ENCODE measurements at regions not wholly inside any gene's neighbourhood (a gene's known extent, or its start where the extent isn't known, plus 50 kb on each side); places are given as distances from the start of the nearest gene placed in this dataset.
"Not testable (repeated sequence)": the region's sequence is repeated elsewhere in the genome, so short reads cannot be mapped to it uniquely, and the experiment has no call there.

DNA sequence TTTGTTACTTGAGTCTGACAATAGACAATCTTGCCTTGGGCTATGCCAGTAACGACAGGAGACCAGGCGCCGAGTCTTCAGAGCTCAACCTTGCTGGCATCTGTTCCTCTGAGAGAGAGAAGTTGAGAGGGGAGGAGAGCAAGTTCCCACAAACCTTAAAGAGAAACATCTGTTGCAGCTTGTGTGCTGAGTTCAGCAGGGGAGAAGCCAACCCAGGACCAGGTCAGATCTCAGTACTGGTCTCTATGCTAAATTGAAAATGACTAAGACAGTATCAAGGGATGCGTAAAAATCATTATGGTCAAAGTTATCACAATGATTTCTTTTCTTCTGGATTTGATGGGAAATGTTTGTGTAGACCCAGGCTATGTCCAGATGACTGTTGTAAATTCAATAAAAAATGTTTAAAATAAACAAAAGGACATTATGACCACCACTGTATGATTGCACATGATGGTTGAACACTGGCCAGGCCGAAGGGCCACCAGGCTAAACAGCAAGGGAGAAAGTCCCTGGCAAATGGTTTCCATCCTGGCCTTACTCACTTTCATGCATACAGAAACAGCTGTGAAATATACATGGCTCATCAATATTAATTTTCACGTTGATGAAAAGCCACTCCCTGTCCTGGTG, 100.3 kb upstream of the PMAIP1 start:
- H3K4me1 ChIP-seq (ENCODE audit: control insufficient read depth, insufficient read depth, low read length), result no peaks in the 10 kb centered on the region
- no peaks in the 10 kb centered on the region for H3K36me3 ChIP-seq (ENCODE audit: control insufficient read depth, insufficient read depth, low read length, severe bottlenecking)
- H3K27me3 ChIP-seq (replicated peaks; ENCODE audit: control insufficient read depth, insufficient read depth, low read length), result no peaks in the 10 kb centered on the region
- H3K9me3 ChIP-seq (ENCODE audit: control insufficient read depth, low read length), result no peaks in the 10 kb centered on the region
- no peak overlapping the region for H3K9ac ChIP-seq (ENCODE audit: low read length)
- peak; percentile 74 for DNase-seq (ENCODE audit: low read depth)
- no peak overlapping the region for H3K4me3 ChIP-seq (ENCODE audit: low read length)

DNA sequence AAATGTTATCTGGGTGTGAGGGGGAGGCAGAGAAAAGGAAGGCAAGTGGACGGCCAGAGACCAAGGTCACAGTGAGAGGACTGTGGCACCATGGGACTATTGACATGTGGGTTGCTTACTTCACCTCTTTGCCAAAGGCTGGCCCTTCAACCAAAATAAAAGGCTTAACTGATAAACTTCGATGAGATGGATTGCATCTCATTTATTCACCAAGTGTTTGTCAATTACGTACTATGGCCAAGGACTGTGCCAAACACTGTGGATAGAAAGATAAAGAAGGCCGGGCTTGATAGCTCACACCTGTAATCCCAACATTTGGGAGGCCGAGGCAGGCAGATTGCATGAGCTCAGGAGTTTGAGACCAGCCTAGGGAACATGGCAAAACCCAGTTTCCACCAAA, 98.7 kb upstream of the CCBE1 start:
- Histone ChIP-seq H3K27me3 (replicated peaks; ENCODE audit: control insufficient read depth, insufficient read depth, low read length) (no peaks in the 10 kb centered on the region), H3K4me1 (ENCODE audit: control insufficient read depth, insufficient read depth, low read length) (no peaks in the 10 kb centered on the region), H3K4me3 (ENCODE audit: low read length) (no peak overlapping the region), H3K9ac (ENCODE audit: low read length) (no peak overlapping the region), H3K36me3 (ENCODE audit: control insufficient read depth, insufficient read depth, low read length, severe bottlenecking) (no peaks in the 10 kb centered on the region), H3K9me3 (ENCODE audit: control insufficient read depth, low read length) (no peaks in the 10 kb centered on the region)
- no peak for DNase-seq (ENCODE audit: low read depth)

DNA sequence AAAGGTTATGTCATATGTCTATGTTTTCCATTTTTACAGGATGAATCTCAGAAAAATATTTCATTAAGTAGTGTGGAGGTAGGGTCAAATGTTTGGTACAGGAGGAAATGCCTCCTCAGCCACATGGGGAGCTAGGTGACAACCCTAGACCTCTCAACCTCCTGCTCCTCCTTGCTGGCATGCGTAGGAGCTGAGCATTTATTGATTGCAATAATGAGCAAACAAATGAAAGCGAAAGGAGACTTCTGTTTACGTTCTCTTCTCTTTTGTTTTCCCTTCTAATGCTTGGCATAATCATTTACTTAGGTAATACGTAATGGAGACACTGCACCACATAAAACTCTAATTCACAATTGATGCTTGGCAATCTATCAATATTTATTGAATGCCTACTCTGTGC, 95.1 kb upstream of the CCBE1 start:
- no peaks in the 10 kb centered on the region for H3K27me3 ChIP-seq (replicated peaks; ENCODE audit: control insufficient read depth, insufficient read depth, low read length)
- DNase-seq (ENCODE audit: low read depth), result no peak
- peaks cover 11% of the 10 kb centered on the region for H3K4me1 ChIP-seq (ENCODE audit: control insufficient read depth, insufficient read depth, low read length)
- H3K36me3 ChIP-seq (ENCODE audit: control insufficient read depth, insufficient read depth, low read length, severe bottlenecking), result no peaks in the 10 kb centered on the region
- no peak overlapping the region for H3K4me3 ChIP-seq (ENCODE audit: low read length)
- H3K9me3 ChIP-seq (ENCODE audit: control insufficient read depth, low read length), result no peaks in the 10 kb centered on the region
- H3K9ac ChIP-seq (ENCODE audit: low read length), result no peak overlapping the region

DNA sequence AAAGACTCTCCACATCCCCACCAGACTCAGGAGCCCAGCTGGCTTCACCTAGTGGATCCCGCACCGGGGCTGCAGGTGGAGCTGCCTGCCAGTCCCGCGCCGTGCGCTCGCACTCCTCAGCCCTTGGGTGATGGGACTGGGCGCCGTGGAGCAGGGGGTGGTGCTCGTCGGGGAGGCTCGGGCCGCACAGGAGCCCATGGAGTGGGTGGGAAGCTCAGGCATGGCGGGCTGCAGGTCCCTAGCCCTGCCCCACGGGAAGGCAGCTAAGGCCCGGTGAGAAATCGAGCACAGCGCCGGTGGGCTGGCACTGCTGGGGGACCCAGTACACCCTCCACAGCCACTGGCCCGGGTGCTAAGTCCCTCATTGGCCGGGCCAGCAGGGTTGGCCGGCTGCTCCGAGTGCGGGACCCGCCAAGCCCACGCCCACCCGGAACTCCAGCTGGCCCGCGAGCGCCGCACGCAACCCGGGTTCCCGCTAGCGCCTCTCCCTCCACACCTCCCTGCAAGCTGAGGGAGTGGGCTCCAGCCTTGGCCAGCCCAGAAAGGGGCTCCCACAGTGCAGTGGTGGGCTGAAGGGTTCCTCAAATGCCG, 93.2 kb upstream of the CCBE1 start:
- H3K36me3 ChIP-seq (ENCODE audit: control insufficient read depth, insufficient read depth, low read length, severe bottlenecking); H3K4me3 ChIP-seq (ENCODE audit: low read length); H3K9ac ChIP-seq (ENCODE audit: low read length); H3K27me3 ChIP-seq (replicated peaks; ENCODE audit: control insufficient read depth, insufficient read depth, low read length); DNase-seq (ENCODE audit: low read depth); H3K9me3 ChIP-seq (ENCODE audit: control insufficient read depth, low read length): not testable (repeated sequence)
- H3K4me1 ChIP-seq (ENCODE audit: control insufficient read depth, insufficient read depth, low read length), result peaks cover 11% of the 10 kb centered on the region

DNA sequence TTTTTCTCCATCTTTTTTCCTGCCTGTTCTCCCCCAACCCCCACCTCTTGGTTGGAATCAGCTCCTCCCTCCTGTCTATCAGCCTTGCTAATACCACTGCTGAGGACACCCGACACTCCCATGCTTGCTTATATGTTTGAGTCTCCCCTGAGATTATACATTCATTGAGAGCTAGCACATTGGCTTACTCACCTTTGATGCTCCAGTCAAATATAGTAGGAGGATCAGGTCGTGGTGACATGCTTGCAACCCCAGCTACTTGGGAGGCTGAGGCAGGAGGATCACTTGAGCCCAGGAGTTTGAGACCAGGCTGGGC, 91.5 kb upstream of the CCBE1 start:
- DNase-seq (ENCODE audit: low read depth), result no peak
- Histone ChIP-seq H3K9me3 (ENCODE audit: control insufficient read depth, low read length) (no peaks in the 10 kb centered on the region), H3K4me1 (ENCODE audit: control insufficient read depth, insufficient read depth, low read length) (peaks cover 11% of the 10 kb centered on the region), H3K36me3 (ENCODE audit: control insufficient read depth, insufficient read depth, low read length, severe bottlenecking) (no peaks in the 10 kb centered on the region), H3K27me3 (replicated peaks; ENCODE audit: control insufficient read depth, insufficient read depth, low read length) (no peaks in the 10 kb centered on the region), H3K4me3 (ENCODE audit: low read length) (no peak overlapping the region), H3K9ac (ENCODE audit: low read length) (peak overlapping the region; percentile 51)

DNA sequence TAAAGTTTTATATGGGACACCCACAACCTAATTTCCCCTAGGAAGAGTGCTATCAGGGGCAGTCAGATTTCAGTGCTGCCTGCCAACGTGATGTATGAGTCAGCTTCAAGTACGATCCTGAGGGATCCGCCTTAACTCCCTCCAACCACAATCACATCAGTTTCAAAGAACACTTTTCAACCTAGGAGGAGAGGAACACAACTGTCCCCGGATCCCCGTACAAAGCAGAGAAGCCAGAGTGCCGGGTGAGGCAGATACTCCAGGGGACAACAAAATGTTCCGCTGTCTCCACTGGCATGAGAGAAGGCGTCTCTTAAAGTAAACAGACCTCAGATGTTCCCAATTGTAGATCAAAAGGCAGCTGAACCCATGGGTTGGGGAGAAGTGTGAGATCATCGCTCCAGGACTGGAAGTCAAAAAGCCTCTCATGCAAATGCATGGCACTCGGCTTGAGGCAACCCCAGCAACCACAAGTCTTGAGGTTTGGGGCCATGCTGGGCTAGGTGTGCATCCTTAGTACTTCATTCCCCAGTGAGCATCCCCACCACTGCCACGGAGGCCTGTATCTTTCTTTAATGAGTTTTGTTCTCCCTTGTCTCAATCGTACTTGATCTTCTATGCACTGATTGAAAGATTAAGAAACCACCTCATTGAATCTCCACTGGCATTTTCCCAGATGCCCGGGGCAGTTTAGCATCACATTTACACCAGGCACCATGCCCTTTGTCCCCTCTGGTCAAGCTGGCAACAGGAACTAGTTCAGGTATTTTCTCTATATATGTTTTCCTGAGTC, 91.0 kb upstream of the CCBE1 start:
- H3K4me3 ChIP-seq (ENCODE audit: low read length), result peak overlapping the region; percentile 53
- no peaks in the 10 kb centered on the region for H3K36me3 ChIP-seq (ENCODE audit: control insufficient read depth, insufficient read depth, low read length, severe bottlenecking)
- DNase-seq (ENCODE audit: low read depth), result peak; percentile 79
- peaks cover 14% of the 10 kb centered on the region for H3K4me1 ChIP-seq (ENCODE audit: control insufficient read depth, insufficient read depth, low read length)
- H3K9me3 ChIP-seq (ENCODE audit: control insufficient read depth, low read length), result no peaks in the 10 kb centered on the region
- H3K27me3 ChIP-seq (replicated peaks; ENCODE audit: control insufficient read depth, insufficient read depth, low read length), result no peaks in the 10 kb centered on the region
- H3K9ac ChIP-seq (ENCODE audit: low read length), result peak overlapping the region; percentile 51

DNA sequence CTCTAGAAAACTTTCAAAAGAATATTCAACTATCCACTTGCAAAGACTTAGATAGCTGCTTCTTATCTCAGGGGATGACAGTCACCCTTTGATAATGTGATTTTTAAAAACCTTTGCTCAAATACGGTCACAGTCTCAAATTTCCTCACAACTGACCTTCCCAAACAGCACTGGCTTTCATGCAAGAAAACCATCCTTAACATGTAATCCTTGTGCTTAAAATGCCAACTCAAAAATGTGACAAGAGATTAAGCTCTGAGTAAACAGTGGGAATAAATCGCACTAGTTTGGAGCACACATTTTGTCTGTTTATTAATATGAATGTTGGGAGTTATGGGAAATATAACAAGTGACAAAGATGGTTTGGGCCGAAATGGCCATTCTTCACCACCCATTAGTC, 87.5 kb upstream of the CCBE1 start:
- Histone ChIP-seq H3K27me3 (replicated peaks; ENCODE audit: control insufficient read depth, insufficient read depth, low read length) (no peaks in the 10 kb centered on the region), H3K4me3 (ENCODE audit: low read length) (no peak overlapping the region), H3K4me1 (ENCODE audit: control insufficient read depth, insufficient read depth, low read length) (peaks cover 23% of the 10 kb centered on the region), H3K9me3 (ENCODE audit: control insufficient read depth, low read length) (no peaks in the 10 kb centered on the region), H3K36me3 (ENCODE audit: control insufficient read depth, insufficient read depth, low read length, severe bottlenecking) (no peaks in the 10 kb centered on the region), H3K9ac (ENCODE audit: low read length) (no peak overlapping the region)
- no peak for DNase-seq (ENCODE audit: low read depth)

DNA sequence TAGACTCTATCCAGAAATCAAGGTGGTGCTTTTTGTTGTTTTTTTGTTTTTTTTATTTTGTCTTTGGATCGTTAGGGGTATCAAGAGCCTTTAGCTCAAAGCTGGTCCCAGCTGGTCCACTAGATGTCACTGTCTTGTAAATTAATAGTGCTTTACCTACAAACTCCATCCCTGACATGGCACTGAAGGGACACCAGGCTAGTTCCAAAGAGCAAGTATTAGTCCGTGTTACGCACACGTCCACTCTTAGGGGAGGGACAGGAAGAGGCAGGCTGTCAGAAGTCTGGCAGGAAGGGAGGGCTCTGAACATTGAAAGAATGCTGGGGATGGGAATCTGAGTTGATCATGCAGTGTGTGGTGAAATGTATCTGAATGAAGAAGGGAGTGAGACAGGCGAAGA, 85.9 kb upstream of the CCBE1 start:
- peak; percentile 79 for DNase-seq (ENCODE audit: low read depth)
- H3K9ac ChIP-seq (ENCODE audit: low read length), result peak overlapping the region; percentile 57
- no peaks in the 10 kb centered on the region for H3K36me3 ChIP-seq (ENCODE audit: control insufficient read depth, insufficient read depth, low read length, severe bottlenecking)
- H3K9me3 ChIP-seq (ENCODE audit: control insufficient read depth, low read length), result no peaks in the 10 kb centered on the region
- H3K4me3 ChIP-seq (ENCODE audit: low read length), result no peak overlapping the region
- H3K27me3 ChIP-seq (replicated peaks; ENCODE audit: control insufficient read depth, insufficient read depth, low read length), result no peaks in the 10 kb centered on the region
- peaks cover 30% of the 10 kb centered on the region for H3K4me1 ChIP-seq (ENCODE audit: control insufficient read depth, insufficient read depth, low read length)

DNA sequence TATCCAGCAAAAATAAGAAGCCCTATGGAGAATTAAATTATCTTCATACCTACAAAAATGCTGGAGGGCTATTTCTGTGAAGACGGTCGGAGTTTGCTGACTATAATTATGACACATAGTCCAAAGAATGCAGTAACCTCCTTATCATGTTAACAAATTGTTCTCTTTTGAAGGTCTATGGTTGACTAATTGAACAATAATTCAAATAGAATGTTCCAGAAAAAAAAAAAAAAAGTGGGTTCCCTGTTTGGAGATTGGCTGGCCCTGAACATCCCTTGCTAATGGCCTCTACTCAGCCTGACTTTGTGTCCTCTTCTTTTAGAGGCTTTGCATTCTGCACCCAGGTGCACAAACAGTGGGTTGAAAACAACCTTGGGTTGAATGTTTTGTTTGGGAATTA, 82.8 kb upstream of the CCBE1 start:
- peak overlapping the region; percentile 73 for H3K9ac ChIP-seq (ENCODE audit: low read length)
- peak; percentile 67 for DNase-seq (ENCODE audit: low read depth)

DNA sequence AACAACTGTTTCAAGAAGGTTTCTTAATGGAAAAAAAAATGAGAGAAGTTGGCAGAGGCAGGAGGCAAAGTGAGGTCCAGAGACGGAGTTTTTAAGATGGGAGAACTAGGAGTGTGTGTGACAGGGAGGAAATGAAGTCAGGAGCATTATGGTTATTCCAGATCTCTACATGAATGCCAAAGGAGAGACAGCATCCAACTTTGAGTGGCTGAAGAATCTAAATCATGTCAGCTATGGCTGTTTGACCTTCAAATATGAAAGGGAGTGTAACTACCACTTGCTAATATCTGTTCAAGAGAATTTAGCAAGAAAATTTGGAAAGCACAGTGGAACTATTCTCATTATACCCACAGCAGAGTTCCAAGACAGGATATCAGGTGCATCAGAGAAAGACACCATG, 81.2 kb upstream of the CCBE1 start:
- DNase-seq (ENCODE audit: low read depth), result no peak
- H3K4me1 ChIP-seq (ENCODE audit: control insufficient read depth, insufficient read depth, low read length), result peaks cover 26% of the 10 kb centered on the region
- H3K36me3 ChIP-seq (ENCODE audit: control insufficient read depth, insufficient read depth, low read length, severe bottlenecking), result no peaks in the 10 kb centered on the region
- H3K4me3 ChIP-seq (ENCODE audit: low read length), result no peak overlapping the region
- no peaks in the 10 kb centered on the region for H3K27me3 ChIP-seq (replicated peaks; ENCODE audit: control insufficient read depth, insufficient read depth, low read length)
- no peaks in the 10 kb centered on the region for H3K9me3 ChIP-seq (ENCODE audit: control insufficient read depth, low read length)
- no peak overlapping the region for H3K9ac ChIP-seq (ENCODE audit: low read length)

More for the DNA sequence above, 82.8 kb upstream of the CCBE1 start:
- Histone ChIP-seq H3K9me3 (ENCODE audit: control insufficient read depth, low read length) (no peaks in the 10 kb centered on the region), H3K36me3 (ENCODE audit: control insufficient read depth, insufficient read depth, low read length, severe bottlenecking) (no peaks in the 10 kb centered on the region), H3K4me1 (ENCODE audit: control insufficient read depth, insufficient read depth, low read length) (peaks cover 27% of the 10 kb centered on the region), H3K27me3 (replicated peaks; ENCODE audit: control insufficient read depth, insufficient read depth, low read length) (no peaks in the 10 kb centered on the region), H3K4me3 (ENCODE audit: low read length) (no peak overlapping the region)

DNA sequence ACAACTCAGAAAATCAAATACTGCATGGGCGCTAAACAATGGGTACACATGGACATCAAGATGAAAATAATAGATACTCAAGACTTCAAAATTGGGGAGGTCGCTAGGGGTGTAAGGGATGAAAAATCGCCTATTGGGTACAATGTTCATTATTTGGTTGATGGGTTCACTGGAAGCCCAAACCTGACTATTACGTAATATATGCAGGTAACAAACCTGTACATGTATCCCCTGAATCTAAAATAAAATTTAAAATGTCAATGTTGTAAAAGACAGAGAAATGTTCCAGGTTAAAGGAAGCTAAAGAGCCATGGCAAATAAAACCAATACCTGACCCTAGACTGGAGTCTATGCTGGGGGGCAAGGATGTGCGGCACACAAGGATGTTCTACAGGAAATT, 80.4 kb upstream of the CCBE1 start:
- Histone ChIP-seq H3K9me3 (ENCODE audit: control insufficient read depth, low read length) (no peaks in the 10 kb centered on the region), H3K4me1 (ENCODE audit: control insufficient read depth, insufficient read depth, low read length) (peaks cover 24% of the 10 kb centered on the region), H3K36me3 (ENCODE audit: control insufficient read depth, insufficient read depth, low read length, severe bottlenecking) (no peaks in the 10 kb centered on the region), H3K9ac (ENCODE audit: low read length) (no peak overlapping the region), H3K4me3 (ENCODE audit: low read length) (no peak overlapping the region), H3K27me3 (replicated peaks; ENCODE audit: control insufficient read depth, insufficient read depth, low read length) (no peaks in the 10 kb centered on the region)
- no peak for DNase-seq (ENCODE audit: low read depth)

Measured in adipocyte (in vitro differentiated cells).